Lower leg skin (tissue), 4 donors: ENCODE measurements at regions not wholly inside any gene's neighbourhood (a gene's known extent, or its start where the extent isn't known, plus 50 kb on each side); places are given as distances from the start of the nearest gene placed in this dataset.

Experiments
- DNase-seq, 2 donors: peaks; one replicate each; pipeline ENCODE4 v3.0.0-alpha.2; 2019; ENCODE audit warnings: low spot score in 2 of 2
- H3K4me3 ChIP-seq: fragments of 200-600 bp; sonication (generic); 2 replicates; pipeline ENCODE4 v1.5.1; 2017; ENCODE audit warnings: mild to moderate bottlenecking, low read depth; ENCODE audit not compliant: poor library complexity, severe bottlenecking
- POLR2A ChIP-seq, 2 donors: fragments of 450-650 bp; IDR thresholded peaks; one replicate each; pipeline ENCODE4 v1.6.1; 2016 to 2017; ENCODE audit warnings: antibody characterized with exemption in 2 of 2, mild to moderate bottlenecking in 1 of 2, moderate library complexity in 1 of 2
- WGBS, 2 donors: methylation state at CpG; one replicate each; pipeline ENCODE4 v1.1.5; 2018; 5-methylcytosine and 5-hydroxymethylcytosine counted together
- intact Hi-C: fragments of 100-400 bp; cut with DNase I; formaldehyde crosslinking; loops from one replicate; pipeline ENCODE4 v1.15.0; 2023; ENCODE audit warnings: low total_unique reads
- TF ChIP-seq, protein P1 (sequence below), 3 donors: fragments of 450-650 bp; IDR thresholded peaks; one replicate each; pipeline ENCODE4 v1.5.1; 2016; ENCODE audit warnings: antibody characterized with exemption in 3 of 3, mild to moderate bottlenecking in 3 of 3, moderate library complexity in 2 of 3

DNA sequence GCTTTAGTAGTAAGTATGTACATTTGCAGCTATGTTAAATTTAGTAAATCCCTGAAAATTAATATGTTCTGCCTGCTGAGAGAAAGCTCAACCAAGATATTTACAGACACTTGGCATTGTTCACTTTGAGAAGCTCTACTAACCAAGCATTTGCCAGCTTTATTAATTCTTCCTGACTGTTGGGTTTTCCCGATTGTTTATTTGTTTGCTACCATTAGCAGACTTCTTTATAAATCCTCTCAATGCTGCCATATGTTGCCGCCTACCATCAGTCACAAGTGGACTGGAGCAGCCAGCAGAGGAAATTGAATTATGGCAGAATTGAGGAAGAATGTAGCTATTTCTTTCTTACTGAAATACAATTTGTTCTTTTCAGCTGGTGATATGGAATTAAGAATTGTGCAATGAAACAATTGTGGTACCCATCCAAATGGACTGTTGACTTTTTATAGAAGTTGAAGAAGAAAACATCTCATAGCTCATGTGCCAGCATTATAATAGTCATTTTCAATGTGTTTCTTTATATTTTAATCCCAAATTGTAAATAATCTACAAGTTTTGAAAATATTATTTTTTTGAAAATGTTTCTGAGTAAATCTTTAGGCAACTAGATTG is 588.7 kb upstream of the CDH6 start:
- no peak for DNase-seq
- 85 to 90% methylated on average over 2 of the region's 2 CpGs for WGBS, 2 donors
- TF ChIP-seq, protein P1, sequence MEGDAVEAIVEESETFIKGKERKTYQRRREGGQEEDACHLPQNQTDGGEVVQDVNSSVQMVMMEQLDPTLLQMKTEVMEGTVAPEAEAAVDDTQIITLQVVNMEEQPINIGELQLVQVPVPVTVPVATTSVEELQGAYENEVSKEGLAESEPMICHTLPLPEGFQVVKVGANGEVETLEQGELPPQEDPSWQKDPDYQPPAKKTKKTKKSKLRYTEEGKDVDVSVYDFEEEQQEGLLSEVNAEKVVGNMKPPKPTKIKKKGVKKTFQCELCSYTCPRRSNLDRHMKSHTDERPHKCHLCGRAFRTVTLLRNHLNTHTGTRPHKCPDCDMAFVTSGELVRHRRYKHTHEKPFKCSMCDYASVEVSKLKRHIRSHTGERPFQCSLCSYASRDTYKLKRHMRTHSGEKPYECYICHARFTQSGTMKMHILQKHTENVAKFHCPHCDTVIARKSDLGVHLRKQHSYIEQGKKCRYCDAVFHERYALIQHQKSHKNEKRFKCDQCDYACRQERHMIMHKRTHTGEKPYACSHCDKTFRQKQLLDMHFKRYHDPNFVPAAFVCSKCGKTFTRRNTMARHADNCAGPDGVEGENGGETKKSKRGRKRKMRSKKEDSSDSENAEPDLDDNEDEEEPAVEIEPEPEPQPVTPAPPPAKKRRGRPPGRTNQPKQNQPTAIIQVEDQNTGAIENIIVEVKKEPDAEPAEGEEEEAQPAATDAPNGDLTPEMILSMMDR (IDR thresholded peaks at IDR 0.05), result no peak
- TF ChIP-seq POLR2A (IDR thresholded peaks at IDR 0.05), result no peak
- H3K4me3 ChIP-seq, result no peak overlapping the region
- intact Hi-C loops, result no loop called here

DNA sequence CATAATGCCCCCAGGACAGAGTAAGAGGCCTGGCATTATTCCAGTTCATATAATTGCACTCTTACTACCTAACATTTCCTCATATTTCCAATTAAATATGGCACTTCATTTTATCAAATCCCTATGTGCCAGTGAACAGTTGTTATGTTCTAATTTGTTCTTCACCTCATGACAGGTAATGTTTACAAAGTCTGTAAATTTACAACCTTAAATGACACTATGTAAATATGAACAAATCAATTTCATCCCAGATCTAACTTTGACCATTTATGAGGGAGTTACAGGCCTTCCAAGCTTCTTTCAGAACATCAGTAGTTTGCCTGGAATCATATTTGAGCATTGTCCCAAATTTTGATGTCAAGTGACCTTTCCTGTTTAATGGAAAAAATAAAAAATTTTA is 592.6 kb upstream of the CDH6 start:
- TF ChIP-seq, protein P1 (IDR thresholded peaks at IDR 0.05), result no peak
- no peak for TF ChIP-seq POLR2A (IDR thresholded peaks at IDR 0.05)
- intact Hi-C loops, result no loop called here
- H3K4me3 ChIP-seq, result no peak overlapping the region
- DNase-seq, result no peak

DNA sequence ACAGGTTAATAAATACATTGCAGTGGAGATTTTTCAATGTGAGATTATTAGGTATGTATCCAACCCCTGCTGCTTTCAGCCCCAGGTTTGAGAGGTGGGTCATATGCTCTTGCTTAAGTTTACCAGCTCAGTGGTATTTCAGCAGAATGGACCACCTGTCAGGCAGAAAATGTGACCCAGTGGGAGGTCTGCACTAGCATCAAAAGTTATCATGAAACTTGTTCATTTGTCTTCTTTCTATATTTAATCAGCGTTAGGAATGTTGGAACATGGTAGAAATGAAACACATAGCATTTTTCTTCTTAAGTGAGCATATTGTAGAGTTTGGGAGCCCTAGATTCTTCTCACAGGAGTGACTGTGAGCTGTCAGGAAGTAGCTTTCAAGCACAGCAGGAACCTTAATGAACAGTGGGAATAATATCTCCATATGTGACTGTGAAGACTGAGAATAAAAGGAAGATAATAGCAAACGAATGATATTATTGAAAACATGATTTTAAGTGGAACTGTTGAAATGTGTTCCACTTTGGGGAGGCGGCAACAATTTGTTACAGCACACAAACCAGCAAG is 596.9 kb upstream of the CDH6 start:
- no peak for DNase-seq
- intact Hi-C loops, result no loop called here
- no peak overlapping the region for H3K4me3 ChIP-seq
- WGBS, 2 donors, result 64 to 72% methylated on average over 3 of the region's 3 CpGs
- TF ChIP-seq, protein P1 (IDR thresholded peaks at IDR 0.05), result no peak
- no peak for TF ChIP-seq POLR2A (IDR thresholded peaks at IDR 0.05)

DNA sequence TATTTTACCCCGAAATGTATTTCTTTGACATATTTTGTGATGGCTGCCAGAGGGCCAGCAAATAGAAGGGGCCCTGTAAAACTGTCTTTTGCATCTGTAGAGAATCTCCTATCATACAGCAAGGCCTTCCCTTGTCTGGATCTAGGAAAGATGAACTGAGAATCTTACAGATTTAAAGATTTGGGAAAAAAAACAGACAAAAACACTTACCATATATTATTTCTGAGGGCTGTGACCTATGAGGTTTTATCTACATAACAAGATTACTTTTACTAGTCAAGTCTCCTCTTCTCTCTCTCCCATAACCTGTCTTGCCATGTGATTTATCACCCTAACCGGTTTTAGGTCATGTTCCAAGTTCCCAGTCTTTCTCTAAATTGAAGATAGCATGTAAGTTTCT is 599.2 kb upstream of the CDH6 start:
- DNase-seq, result no peak
- no peak overlapping the region for H3K4me3 ChIP-seq
- intact Hi-C loops, result no loop called here
- TF ChIP-seq, protein P1 (IDR thresholded peaks at IDR 0.05), result no peak
- TF ChIP-seq POLR2A (IDR thresholded peaks at IDR 0.05), result no peak
- WGBS, 2 donors, result 60 to 62% methylated on average over 2 of the region's 2 CpGs

DNA sequence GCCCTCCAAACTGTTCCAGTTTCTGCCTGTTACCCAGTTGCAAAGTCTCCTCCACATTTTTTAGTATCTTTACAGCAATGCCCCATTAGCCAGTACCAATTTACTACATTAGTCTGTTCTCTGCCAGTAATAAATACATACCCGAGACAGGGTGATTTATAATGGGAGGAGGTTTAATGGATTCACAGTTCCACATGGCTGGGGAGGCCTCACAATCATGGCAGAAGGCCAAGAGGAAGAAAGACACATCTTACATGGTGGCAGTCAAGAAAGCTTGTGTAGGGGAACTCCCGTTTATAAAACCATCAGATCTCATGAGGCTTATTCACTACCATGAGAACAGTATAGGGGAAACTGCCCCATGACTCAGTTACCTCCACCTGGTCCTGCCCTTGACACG is 600.7 kb upstream of the CDH6 start:
- no peak overlapping the region for H3K4me3 ChIP-seq
- 68 to 71% methylated on average over 3 of the region's 3 CpGs for WGBS, 2 donors
- intact Hi-C loops, result no loop called here
- no peak for TF ChIP-seq POLR2A (IDR thresholded peaks at IDR 0.05)
- TF ChIP-seq, protein P1 (IDR thresholded peaks at IDR 0.05), result no peak
- no peak for DNase-seq
